GM12874 (cell line): ENCODE measurements at regions not wholly inside any gene's neighbourhood (a gene's known extent, or its start where the extent isn't known, plus 50 kb on each side); places are given as distances from the start of the nearest gene placed in this dataset.

Source experiments
- TF ChIP-seq, protein P1 (sequence below): IDR thresholded peaks from 2 replicates; pipeline ENCODE4 v1.5.1; 2011; ENCODE audit warnings: low read depth, mild to moderate bottlenecking, control low read depth, low read length, moderate library complexity; ENCODE audit not compliant: insufficient read depth

DNA sequence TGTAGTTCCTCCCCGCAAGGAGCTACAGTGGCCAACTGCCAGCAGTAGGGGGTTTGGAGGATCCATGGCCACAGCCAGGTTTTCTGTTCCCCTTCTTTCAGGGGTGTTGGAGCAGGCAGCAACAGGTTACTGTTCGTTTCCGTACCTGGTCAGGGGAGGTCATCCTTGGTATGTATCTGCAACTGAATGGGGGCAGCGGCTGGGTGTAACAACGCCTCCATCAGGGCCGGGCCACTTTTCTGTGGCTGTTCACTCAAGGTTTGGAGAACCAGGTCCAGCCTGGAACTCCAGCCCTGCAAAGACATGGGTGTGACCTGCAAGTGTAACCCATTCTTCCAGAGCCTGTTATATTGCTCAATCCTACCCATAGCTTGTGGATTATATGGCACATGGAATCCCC lies 732.3 kb upstream of the MIR17HG start:
- TF ChIP-seq, protein P1, sequence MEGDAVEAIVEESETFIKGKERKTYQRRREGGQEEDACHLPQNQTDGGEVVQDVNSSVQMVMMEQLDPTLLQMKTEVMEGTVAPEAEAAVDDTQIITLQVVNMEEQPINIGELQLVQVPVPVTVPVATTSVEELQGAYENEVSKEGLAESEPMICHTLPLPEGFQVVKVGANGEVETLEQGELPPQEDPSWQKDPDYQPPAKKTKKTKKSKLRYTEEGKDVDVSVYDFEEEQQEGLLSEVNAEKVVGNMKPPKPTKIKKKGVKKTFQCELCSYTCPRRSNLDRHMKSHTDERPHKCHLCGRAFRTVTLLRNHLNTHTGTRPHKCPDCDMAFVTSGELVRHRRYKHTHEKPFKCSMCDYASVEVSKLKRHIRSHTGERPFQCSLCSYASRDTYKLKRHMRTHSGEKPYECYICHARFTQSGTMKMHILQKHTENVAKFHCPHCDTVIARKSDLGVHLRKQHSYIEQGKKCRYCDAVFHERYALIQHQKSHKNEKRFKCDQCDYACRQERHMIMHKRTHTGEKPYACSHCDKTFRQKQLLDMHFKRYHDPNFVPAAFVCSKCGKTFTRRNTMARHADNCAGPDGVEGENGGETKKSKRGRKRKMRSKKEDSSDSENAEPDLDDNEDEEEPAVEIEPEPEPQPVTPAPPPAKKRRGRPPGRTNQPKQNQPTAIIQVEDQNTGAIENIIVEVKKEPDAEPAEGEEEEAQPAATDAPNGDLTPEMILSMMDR: no peak

DNA sequence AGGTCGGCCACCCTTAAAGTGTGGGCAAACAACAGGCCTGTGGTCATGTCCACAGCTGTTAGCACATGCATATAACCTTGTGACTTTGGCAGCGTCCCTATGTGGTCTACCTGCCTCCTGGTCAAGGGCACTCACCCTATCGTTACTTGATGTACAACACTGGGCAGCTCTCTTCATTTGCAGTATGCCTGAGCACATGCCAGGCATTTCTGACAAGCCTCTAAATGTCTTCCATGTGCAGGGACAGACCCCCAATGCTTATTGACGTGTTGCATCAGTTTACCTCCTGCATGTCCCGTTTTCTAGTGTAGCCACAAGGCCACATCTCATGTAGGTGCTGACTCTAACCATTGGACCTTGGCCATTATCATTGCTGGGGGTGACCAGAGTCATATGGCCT lies 731.7 kb upstream of the MIR17HG start:
- TF ChIP-seq, protein P1: no peak

DNA sequence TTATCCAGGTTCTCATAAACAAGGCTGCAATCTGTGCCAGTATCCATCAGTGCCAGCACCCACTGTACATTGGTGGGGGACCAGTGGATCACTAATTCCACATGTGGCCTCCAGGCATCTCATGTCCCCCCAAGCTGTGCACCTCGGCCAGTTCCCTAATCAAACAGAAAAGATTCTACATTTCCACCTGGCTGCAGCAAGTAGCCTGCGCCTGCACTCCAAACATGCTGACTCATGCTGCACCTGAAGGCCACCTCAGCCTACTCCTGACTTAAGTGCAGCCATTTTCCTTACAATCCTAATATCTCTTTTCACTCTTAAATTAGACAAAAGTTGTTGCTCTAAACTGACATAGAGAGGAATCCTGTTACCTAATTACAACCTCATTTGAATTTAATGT lies 729.4 kb upstream of the MIR17HG start:
- TF ChIP-seq, protein P1: no peak

DNA sequence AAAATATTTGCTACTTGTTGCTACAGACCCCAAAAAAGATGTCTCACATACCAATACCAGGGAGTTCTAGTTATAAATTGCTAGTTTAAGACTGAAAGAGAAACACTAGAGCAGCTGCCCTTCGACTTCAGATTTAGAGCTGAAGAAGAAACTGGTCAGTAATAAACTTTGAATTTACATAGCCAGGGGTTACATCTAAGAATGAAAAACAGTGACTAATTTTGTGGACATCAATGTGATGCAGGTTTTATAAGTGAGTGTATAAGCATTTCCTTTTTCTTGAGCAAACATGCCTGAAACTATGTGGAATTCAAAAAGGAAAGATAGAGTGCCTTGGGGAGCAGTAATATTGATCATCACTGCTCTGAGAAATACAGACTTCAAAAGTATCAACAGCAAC lies 724.9 kb upstream of the MIR17HG start:
- TF ChIP-seq, protein P1: no peak

DNA sequence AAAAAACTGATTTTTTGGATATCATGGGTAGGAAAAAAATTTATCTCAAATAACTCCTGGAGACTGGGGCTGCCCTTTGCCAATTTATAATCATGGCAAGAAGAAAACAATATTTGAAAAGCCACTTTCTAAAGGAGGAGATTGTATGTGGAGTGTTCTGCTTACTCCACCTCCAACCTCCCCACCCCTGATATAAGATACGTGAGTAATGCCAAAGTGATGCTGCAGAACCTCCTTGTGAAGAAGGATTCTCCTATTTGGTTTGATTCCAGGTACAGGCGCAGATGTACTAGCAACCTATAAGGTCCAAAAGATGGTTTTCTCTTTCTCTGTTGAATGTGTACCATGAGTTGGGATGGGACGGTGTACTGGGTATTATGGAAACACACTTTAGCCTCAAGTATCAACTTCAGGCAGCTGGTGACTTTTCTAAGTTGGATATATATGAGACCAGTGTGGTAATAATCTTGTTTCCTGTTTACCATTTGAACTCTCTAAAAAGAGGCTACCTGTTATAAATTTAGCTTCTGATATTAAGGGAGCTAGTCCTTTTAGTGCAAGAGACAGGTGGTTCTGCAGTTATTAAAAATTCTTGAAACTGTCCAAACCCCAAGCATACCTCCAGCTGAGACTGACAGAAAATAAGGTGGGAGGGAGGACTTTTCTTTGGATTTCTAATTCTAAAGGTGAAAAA lies 724.0 kb upstream of the MIR17HG start:
- TF ChIP-seq, protein P1: no peak

DNA sequence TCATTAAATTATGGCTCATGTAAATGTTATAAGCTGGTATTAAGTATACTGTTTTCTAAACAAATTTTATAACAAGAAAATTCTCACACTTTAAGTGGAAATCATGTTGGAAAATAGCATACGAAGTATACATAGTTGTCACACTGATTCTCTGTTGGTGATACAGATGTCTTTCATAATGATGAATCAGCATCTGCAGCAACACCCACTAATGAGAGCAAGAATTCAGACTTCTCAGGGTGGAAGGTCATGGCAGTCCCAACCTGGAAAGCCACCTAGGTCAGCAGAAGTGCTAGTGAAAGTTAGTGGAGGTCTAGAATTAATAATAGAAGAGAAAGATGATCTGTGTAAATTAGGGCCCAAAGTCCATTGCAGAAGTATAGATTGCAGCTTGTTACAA lies 719.7 kb upstream of the MIR17HG start:
- TF ChIP-seq, protein P1: no peak

DNA sequence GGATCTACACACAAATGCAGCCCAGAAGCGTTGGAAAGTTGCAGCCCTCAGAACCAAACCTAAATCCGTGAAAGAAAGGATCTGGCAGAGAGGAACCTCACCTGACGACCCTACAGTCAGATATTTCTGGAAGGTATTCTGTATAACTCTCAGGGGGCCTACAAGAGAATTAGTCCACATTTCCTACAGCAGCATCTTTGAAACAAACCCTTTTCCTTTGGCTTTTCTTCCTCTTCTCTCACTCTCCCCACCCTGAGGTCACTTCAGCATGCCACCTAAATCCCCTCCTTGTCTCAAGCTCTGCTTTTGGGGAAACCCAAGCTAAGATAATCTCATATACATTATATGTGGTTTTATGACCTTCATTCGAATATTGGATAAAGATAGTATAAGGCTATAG lies 719.0 kb upstream of the MIR17HG start:
- TF ChIP-seq, protein P1: no peak
